ENCODE measurements at regions not wholly inside any gene's neighbourhood (a gene's known extent, or its start where the extent isn't known, plus 50 kb on each side); places are given as distances from the start of the nearest gene placed in this dataset.
A peak's percentile ranks its signal among the peaks of the same experiment; 100 is the strongest.

DNA sequence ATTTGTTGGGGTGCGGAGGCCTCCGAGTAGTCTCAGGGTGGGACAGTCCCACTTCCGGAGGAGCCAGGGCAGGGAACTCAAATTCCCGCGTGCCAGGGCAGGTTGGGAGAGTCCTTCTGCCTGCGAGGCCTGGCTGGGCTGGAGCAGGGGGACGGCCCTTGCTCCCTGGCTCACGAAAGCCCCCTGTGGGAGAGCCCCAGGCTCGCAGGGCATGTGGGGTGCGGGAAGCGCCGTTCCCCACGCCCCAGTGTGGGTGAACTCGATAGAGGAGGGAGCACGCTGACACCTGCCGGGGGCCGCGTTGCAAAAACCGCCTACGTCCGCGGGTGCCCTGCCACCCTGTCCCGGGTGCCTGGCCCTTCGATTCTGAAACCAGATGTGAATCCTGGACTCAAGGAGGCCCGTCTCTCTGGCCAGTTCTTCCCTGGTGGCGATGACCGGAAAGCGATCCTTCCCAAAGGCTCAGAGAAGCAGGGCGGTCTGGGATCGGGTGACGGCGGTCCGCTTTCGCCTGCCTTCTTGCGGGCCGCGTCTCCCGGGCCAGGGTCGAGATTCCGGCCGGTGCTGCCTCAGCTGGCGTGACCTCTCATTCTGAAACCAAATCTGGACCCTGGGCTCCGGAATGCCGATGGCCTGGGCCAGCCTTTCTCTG lies 1846.5 kb upstream of the DEFB115 start:
- H3K27me3 Mint-ChIP-seq (ENCODE audit: low read depth), result peaks cover 40% of the 10 kb centered on the region
- peaks cover 63% of the 10 kb centered on the region for H3K36me3 Mint-ChIP-seq
- no peak for TF ChIP-seq TEAD1 (CRISPR knock-in tag; IDR thresholded peaks at IDR 0.05)
- TF ChIP-seq ZMAT4 (CRISPR knock-in tag; IDR thresholded peaks at IDR 0.05), result no peak
- no peak for TF ChIP-seq CREM (CRISPR knock-in tag; IDR thresholded peaks at IDR 0.05)
- TF ChIP-seq CTCF (IDR thresholded peaks at IDR 0.05), result no peak
- no peak for TF ChIP-seq NFYB (CRISPR knock-in tag; conservative IDR thresholded peaks at IDR 0.05; ENCODE audit: low read depth)
- no peak for TF ChIP-seq ZNF423 (CRISPR knock-in tag; IDR thresholded peaks at IDR 0.05)
- TF ChIP-seq FOXP1 (CRISPR knock-in tag; IDR thresholded peaks at IDR 0.05; ENCODE audit: borderline replicate concordance), result no peak
- TF ChIP-seq, protein P1, sequence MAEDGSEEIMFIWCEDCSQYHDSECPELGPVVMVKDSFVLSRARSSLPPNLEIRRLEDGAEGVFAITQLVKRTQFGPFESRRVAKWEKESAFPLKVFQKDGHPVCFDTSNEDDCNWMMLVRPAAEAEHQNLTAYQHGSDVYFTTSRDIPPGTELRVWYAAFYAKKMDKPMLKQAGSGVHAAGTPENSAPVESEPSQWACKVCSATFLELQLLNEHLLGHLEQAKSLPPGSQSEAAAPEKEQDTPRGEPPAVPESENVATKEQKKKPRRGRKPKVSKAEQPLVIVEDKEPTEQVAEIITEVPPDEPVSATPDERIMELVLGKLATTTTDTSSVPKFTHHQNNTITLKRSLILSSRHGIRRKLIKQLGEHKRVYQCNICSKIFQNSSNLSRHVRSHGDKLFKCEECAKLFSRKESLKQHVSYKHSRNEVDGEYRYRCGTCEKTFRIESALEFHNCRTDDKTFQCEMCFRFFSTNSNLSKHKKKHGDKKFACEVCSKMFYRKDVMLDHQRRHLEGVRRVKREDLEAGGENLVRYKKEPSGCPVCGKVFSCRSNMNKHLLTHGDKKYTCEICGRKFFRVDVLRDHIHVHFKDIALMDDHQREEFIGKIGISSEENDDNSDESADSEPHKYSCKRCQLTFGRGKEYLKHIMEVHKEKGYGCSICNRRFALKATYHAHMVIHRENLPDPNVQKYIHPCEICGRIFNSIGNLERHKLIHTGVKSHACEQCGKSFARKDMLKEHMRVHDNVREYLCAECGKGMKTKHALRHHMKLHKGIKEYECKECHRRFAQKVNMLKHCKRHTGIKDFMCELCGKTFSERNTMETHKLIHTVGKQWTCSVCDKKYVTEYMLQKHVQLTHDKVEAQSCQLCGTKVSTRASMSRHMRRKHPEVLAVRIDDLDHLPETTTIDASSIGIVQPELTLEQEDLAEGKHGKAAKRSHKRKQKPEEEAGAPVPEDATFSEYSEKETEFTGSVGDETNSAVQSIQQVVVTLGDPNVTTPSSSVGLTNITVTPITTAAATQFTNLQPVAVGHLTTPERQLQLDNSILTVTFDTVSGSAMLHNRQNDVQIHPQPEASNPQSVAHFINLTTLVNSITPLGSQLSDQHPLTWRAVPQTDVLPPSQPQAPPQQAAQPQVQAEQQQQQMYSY (CRISPR knock-in tag; IDR thresholded peaks at IDR 0.05), result no peak
- TF ChIP-seq TCF7 (CRISPR knock-in tag; IDR thresholded peaks at IDR 0.05; ENCODE audit: low read depth), result no peak
- TF ChIP-seq, protein P2, sequence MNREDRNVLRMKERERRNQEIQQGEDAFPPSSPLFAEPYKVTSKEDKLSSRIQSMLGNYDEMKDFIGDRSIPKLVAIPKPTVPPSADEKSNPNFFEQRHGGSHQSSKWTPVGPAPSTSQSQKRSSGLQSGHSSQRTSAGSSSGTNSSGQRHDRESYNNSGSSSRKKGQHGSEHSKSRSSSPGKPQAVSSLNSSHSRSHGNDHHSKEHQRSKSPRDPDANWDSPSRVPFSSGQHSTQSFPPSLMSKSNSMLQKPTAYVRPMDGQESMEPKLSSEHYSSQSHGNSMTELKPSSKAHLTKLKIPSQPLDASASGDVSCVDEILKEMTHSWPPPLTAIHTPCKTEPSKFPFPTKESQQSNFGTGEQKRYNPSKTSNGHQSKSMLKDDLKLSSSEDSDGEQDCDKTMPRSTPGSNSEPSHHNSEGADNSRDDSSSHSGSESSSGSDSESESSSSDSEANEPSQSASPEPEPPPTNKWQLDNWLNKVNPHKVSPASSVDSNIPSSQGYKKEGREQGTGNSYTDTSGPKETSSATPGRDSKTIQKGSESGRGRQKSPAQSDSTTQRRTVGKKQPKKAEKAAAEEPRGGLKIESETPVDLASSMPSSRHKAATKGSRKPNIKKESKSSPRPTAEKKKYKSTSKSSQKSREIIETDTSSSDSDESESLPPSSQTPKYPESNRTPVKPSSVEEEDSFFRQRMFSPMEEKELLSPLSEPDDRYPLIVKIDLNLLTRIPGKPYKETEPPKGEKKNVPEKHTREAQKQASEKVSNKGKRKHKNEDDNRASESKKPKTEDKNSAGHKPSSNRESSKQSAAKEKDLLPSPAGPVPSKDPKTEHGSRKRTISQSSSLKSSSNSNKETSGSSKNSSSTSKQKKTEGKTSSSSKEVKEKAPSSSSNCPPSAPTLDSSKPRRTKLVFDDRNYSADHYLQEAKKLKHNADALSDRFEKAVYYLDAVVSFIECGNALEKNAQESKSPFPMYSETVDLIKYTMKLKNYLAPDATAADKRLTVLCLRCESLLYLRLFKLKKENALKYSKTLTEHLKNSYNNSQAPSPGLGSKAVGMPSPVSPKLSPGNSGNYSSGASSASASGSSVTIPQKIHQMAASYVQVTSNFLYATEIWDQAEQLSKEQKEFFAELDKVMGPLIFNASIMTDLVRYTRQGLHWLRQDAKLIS (CRISPR knock-in tag; IDR thresholded peaks at IDR 0.05; ENCODE audit: borderline replicate concordance), result no peak
- no peak for TF ChIP-seq ZNF416 (CRISPR knock-in tag; IDR thresholded peaks at IDR 0.05)
- TF ChIP-seq HMGXB4 (CRISPR knock-in tag; IDR thresholded peaks at IDR 0.05), result no peak
- no peak for TF ChIP-seq NR2C2 (CRISPR knock-in tag; IDR thresholded peaks at IDR 0.05)
- no peak for TF ChIP-seq ZNF512 (CRISPR knock-in tag; IDR thresholded peaks at IDR 0.05; ENCODE audit: borderline replicate concordance)
- TF ChIP-seq MXD4 (CRISPR knock-in tag; IDR thresholded peaks at IDR 0.05; ENCODE audit: borderline replicate concordance), result no peak
- TF ChIP-seq, protein P3, sequence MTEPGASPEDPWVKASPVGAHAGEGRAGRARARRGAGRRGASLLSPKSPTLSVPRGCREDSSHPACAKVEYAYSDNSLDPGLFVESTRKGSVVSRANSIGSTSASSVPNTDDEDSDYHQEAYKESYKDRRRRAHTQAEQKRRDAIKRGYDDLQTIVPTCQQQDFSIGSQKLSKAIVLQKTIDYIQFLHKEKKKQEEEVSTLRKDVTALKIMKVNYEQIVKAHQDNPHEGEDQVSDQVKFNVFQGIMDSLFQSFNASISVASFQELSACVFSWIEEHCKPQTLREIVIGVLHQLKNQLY (CRISPR knock-in tag; IDR thresholded peaks at IDR 0.05), result no peak
- TF ChIP-seq, protein P4, sequence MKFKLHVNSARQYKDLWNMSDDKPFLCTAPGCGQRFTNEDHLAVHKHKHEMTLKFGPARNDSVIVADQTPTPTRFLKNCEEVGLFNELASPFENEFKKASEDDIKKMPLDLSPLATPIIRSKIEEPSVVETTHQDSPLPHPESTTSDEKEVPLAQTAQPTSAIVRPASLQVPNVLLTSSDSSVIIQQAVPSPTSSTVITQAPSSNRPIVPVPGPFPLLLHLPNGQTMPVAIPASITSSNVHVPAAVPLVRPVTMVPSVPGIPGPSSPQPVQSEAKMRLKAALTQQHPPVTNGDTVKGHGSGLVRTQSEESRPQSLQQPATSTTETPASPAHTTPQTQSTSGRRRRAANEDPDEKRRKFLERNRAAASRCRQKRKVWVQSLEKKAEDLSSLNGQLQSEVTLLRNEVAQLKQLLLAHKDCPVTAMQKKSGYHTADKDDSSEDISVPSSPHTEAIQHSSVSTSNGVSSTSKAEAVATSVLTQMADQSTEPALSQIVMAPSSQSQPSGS (CRISPR knock-in tag; IDR thresholded peaks at IDR 0.05; ENCODE audit: borderline replicate concordance, low read depth), result no peak
- no peak for TF ChIP-seq CDX4 (CRISPR knock-in tag; IDR thresholded peaks at IDR 0.05; ENCODE audit: borderline replicate concordance)
- TF ChIP-seq ZNF263 (CRISPR knock-in tag; IDR thresholded peaks at IDR 0.05; ENCODE audit: low read depth), result no peak
- ChIA-PET POLR2A (no interaction called here), CTCF (no interaction called here)
- DNase-seq (ENCODE audit: low spot score), result no peak
- peak overlapping the region; percentile 29; the same call in 1 of the 2 replicates for H3K4me3 Mint-ChIP-seq
- no peaks in the 10 kb centered on the region for H3K4me1 Mint-ChIP-seq
- ATAC-seq, result no peak
- H3K9me3 Mint-ChIP-seq, result peaks cover 58% of the 10 kb centered on the region
- no peak overlapping the region for H3K27ac Mint-ChIP-seq
